ENCODE measurements at regions not wholly inside any gene's neighbourhood (a gene's known extent, or its start where the extent isn't known, plus 50 kb on each side); places are given as distances from the start of the nearest gene placed in this dataset.
A peak's percentile ranks its signal among the peaks of the same experiment; 100 is the strongest.

- in situ Hi-C loops (cut with MboI; ENCODE audit: low sequenced_read_pairs, unreplicated experiment), result no loop called here
- no peak for DNase-seq (ENCODE audit: low spot score)
- TF ChIP-seq CTCF (IDR thresholded peaks at IDR 0.05; ENCODE audit: borderline replicate concordance, control extremely low read depth, extremely low read depth, insufficient read depth, missing control alignments), result no peak
Measured at GRCh38 chr2:51717312-51717711, 685.4 kb upstream of the NRXN1 start.

GRCh38 chr2:51711766-51712165 is 679.8 kb upstream of the NRXN1 start:
- TF ChIP-seq CTCF (IDR thresholded peaks at IDR 0.05; ENCODE audit: borderline replicate concordance, control extremely low read depth, extremely low read depth, insufficient read depth, missing control alignments), result no peak
- DNase-seq (ENCODE audit: low spot score), result no peak
- in situ Hi-C loops (cut with MboI; ENCODE audit: low sequenced_read_pairs, unreplicated experiment), result no loop called here

DNA sequence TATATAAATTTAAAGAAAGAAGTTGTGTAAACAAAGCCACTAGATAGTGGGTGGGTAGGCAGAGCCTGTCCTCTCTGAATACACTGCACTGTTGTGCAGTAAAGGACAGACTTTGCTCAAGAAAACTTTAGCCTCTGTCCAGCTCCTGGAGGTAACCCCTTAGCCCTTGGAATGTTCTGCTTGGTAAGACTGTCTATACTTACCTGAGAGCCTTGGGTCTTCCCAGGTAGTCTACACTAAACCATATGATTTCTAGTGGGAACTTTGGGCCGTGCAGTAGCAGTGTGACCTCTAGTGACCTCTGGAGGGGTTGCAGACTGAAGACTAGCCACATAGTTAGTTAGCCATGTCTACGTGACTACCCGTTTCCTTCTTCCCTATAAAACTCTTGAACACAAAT is 678.3 kb upstream of the NRXN1 start:
- DNase-seq (ENCODE audit: low spot score), result peak; percentile 10
- TF ChIP-seq CTCF (IDR thresholded peaks at IDR 0.05; ENCODE audit: borderline replicate concordance, control extremely low read depth, extremely low read depth, insufficient read depth, missing control alignments), result peak; percentile 32
- in situ Hi-C loops (cut with MboI; ENCODE audit: low sequenced_read_pairs, unreplicated experiment), result no loop called here

- no peak for TF ChIP-seq CTCF (IDR thresholded peaks at IDR 0.05; ENCODE audit: borderline replicate concordance, control extremely low read depth, extremely low read depth, insufficient read depth, missing control alignments)
- in situ Hi-C loops (cut with MboI; ENCODE audit: low sequenced_read_pairs, unreplicated experiment), result no loop called here
- DNase-seq (ENCODE audit: low spot score), result no peak
Measured at GRCh38 chr2:51707625-51708024, 675.7 kb upstream of the NRXN1 start.

DNA sequence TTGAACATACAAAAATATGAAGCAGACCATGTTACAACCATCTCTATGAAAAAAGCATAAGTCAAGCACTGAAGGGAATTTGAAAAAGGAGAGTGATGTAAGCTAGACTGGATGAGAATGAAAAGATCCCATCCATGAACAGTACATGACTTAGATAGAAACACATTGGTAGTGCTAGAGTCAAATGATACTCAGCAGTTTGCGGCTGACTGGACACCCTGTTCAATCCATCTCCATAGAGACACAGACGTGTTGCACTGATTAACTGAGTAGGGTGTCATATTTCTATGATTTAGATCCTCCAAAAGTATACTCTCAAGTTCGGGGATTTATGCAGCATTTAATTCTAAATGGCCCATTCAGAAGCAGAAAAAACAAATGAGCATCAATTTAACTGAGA is 674.3 kb upstream of the NRXN1 start:
- in situ Hi-C loops (cut with MboI; ENCODE audit: low sequenced_read_pairs, unreplicated experiment), result no loop called here
- no peak for TF ChIP-seq CTCF (IDR thresholded peaks at IDR 0.05; ENCODE audit: borderline replicate concordance, control extremely low read depth, extremely low read depth, insufficient read depth, missing control alignments)
- DNase-seq (ENCODE audit: low spot score), result no peak

DNA sequence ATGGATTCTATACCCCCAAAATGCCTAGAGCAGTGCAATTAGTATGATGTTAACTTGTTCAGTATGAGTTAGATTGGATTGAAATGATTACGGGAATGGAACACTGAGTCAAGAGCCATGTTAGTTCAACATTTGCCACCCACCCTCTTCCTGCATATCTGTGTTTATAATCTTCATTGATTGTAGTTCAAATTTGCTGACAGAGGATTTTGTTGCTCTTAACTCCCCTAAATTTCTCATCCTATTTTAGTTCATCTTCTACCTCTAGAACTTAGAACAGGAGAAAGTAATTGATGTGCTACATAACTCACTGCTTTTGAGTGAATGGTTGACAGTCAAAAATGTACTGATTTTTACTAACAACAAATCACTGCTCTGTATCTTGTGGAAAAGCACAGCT is 673.5 kb upstream of the NRXN1 start:
- in situ Hi-C loops (cut with MboI; ENCODE audit: low sequenced_read_pairs, unreplicated experiment), result no loop called here

More for the DNA sequence above, 673.5 kb upstream of the NRXN1 start:
- no peak for DNase-seq (ENCODE audit: low spot score)
- no peak for TF ChIP-seq CTCF (IDR thresholded peaks at IDR 0.05; ENCODE audit: borderline replicate concordance, control extremely low read depth, extremely low read depth, insufficient read depth, missing control alignments)
